ENCODE measurements at regions not wholly inside any gene's neighbourhood (a gene's known extent, or its start where the extent isn't known, plus 50 kb on each side); places are given as distances from the start of the nearest gene placed in this dataset.

GRCh38 chr10:130407052-130407451 is 270.9 kb downstream of the GLRX3 start:
- no peak for DNase-seq

GRCh38 chr10:130409331-130409730 is 273.1 kb downstream of the GLRX3 start:
- no peak for DNase-seq

GRCh38 chr10:130409931-130410330 is 273.7 kb downstream of the GLRX3 start:
- DNase-seq: no peak

- no peak for DNase-seq
Observed at GRCh38 chr10:130411496-130412085, 275.4 kb downstream of the GLRX3 start.

GRCh38 chr10:130412317-130412716 is 276.1 kb downstream of the GLRX3 start:
- DNase-seq: no peak

- DNase-seq: no peak
Observed at GRCh38 chr10:130416334-130417150, 280.4 kb downstream of the GLRX3 start.

- no peak for DNase-seq
Observed at GRCh38 chr10:130418731-130419130, 282.5 kb downstream of the GLRX3 start.

- DNase-seq: no peak
Observed at GRCh38 chr10:130421909-130422308, 285.7 kb downstream of the GLRX3 start.

GRCh38 chr10:130422366-130423324 is 286.5 kb downstream of the GLRX3 start:
- no peak for DNase-seq

GRCh38 chr10:130423455-130424305 is 287.5 kb downstream of the GLRX3 start:
- no peak for DNase-seq

- DNase-seq: no peak
Observed at GRCh38 chr10:130424418-130424817, 288.2 kb downstream of the GLRX3 start.

GRCh38 chr10:130425169-130425568 is 289.0 kb downstream of the GLRX3 start:
- no peak for DNase-seq

GRCh38 chr10:130425881-130426435 is 289.8 kb downstream of the GLRX3 start:
- no peak for DNase-seq

GRCh38 chr10:130427216-130427722 is 291.1 kb downstream of the GLRX3 start:
- no peak for DNase-seq

- DNase-seq: no peak
Observed at GRCh38 chr10:130428936-130429335, 292.7 kb downstream of the GLRX3 start.

- DNase-seq: no peak
Observed at GRCh38 chr10:130429809-130430208, 293.6 kb downstream of the GLRX3 start.

- DNase-seq: no peak
Observed at GRCh38 chr10:130430291-130430690, 294.1 kb downstream of the GLRX3 start.

GRCh38 chr10:130430852-130431704 is 294.9 kb downstream of the GLRX3 start:
- no peak for DNase-seq

- DNase-seq: no peak
Observed at GRCh38 chr10:130432271-130432670, 296.1 kb downstream of the GLRX3 start.

GRCh38 chr10:130432850-130433249 is 296.7 kb downstream of the GLRX3 start:
- DNase-seq: no peak

All from hippocampal formation (tissue), 2 donors.